Keratinocyte (primary cell): ENCODE measurements at regions not wholly inside any gene's neighbourhood (a gene's known extent, or its start where the extent isn't known, plus 50 kb on each side); places are given as distances from the start of the nearest gene placed in this dataset.

ENCODE experiments used
- DNase-seq: peaks from one replicate; pipeline ENCODE4 v3.0.0-alpha.2; 2011; ENCODE audit warnings: low read depth, missing footprints, low spot score
- FAIRE-seq: peaks from 2 replicates; lab custom pipeline; 2011; peaks lifted over from hg19 to GRCh38; lab: Jason Lieb, UNC
- H2AFZ ChIP-seq: 2 replicates; pipeline ENCODE4 v1.6.0; 2012; ENCODE audit warnings: low read length, control low read depth, inconsistent platforms; ENCODE audit not compliant: control insufficient read depth
- H3K27ac ChIP-seq: 2 replicates; pipeline ENCODE4 v1.5.1; 2011; ENCODE audit warnings: low read length; ENCODE audit not compliant: control insufficient read depth, insufficient read depth
- H3K27me3 ChIP-seq: 3 replicates; pipeline ENCODE4 v1.6.0; 2011; ENCODE audit warnings: low read length; ENCODE audit not compliant: control insufficient read depth, insufficient read depth; ENCODE audit errors: extremely low read depth
- H3K36me3 ChIP-seq, 2 experiments: 2 replicates in 1 of 2; 3 replicates in 1 of 2; pipeline ENCODE4 v1.5.1; 2011; ENCODE audit warnings: low read length in 2 of 2, mild to moderate bottlenecking in 1 of 2; ENCODE audit not compliant: control insufficient read depth in 2 of 2, insufficient read depth in 2 of 2; ENCODE audit errors: extremely low read depth in 1 of 2
- H3K4me1 ChIP-seq: 3 replicates; pipeline ENCODE4 v1.5.1; 2011; ENCODE audit warnings: low read length; ENCODE audit not compliant: control insufficient read depth, insufficient read depth; ENCODE audit errors: extremely low read depth
- H3K4me2 ChIP-seq: 3 replicates; pipeline ENCODE4 v1.6.0; 2011; ENCODE audit warnings: low read depth, low read length; ENCODE audit not compliant: control insufficient read depth, insufficient read depth; ENCODE audit errors: extremely low read depth
- H3K4me3 ChIP-seq, 3 experiments: fragments of 200-600 bp in 1 of 3; sonication (generic) in 1 of 3; 2 replicates in 2 of 3; 3 replicates in 1 of 3; pipeline ENCODE4 v1.5.1; 2011 to 2016; ENCODE audit warnings: low read length in 3 of 3, mild to moderate bottlenecking in 3 of 3, control low read depth in 2 of 3, inconsistent platforms in 1 of 3, low read depth in 1 of 3, mixed read lengths in 1 of 3, mixed run types in 1 of 3, moderate library complexity in 1 of 3; ENCODE audit not compliant: control insufficient read depth in 2 of 3, insufficient read depth in 2 of 3; ENCODE audit errors: extremely low read depth in 1 of 3
- H3K79me2 ChIP-seq: 2 replicates; pipeline ENCODE4 v1.6.0; 2012; ENCODE audit warnings: low read length; ENCODE audit not compliant: control insufficient read depth, insufficient read depth
- H3K9ac ChIP-seq: 3 replicates; pipeline ENCODE4 v1.6.0; 2011; ENCODE audit warnings: low read length; ENCODE audit not compliant: control insufficient read depth, insufficient read depth; ENCODE audit errors: extremely low read depth
- H3K9me1 ChIP-seq: 3 replicates; pipeline ENCODE4 v1.6.0; 2011; ENCODE audit warnings: low read length; ENCODE audit not compliant: control insufficient read depth, insufficient read depth; ENCODE audit errors: extremely low read depth
- H3K9me3 ChIP-seq: 2 replicates; pipeline ENCODE4 v1.5.1; 2012; ENCODE audit warnings: low read depth, low read length; ENCODE audit not compliant: control insufficient read depth
- H4K20me1 ChIP-seq: 3 replicates; pipeline ENCODE4 v1.6.0; 2011; ENCODE audit warnings: low read length; ENCODE audit not compliant: control insufficient read depth, insufficient read depth; ENCODE audit errors: extremely low read depth
- CTCF ChIP-seq, 3 experiments: IDR thresholded peaks in 1 of 3; conservative IDR thresholded peaks in 1 of 3; optimal IDR thresholded peaks in 1 of 3; 2 replicates in 2 of 3; 3 replicates in 1 of 3; pipeline versions ENCODE3 to v1.5.1; 2011; ENCODE audit warnings: low read length in 3 of 3, mild to moderate bottlenecking in 3 of 3, moderate library complexity in 2 of 3, control low read depth in 1 of 3, inconsistent platforms in 1 of 3; ENCODE audit not compliant: insufficient read depth in 2 of 3; ENCODE audit errors: extremely low read depth in 1 of 3
- EZH2 ChIP-seq: IDR thresholded peaks from one replicate; pipeline ENCODE4 v1.6.1; 2012; ENCODE audit warnings: inconsistent platforms, mild to moderate bottlenecking, low read length, moderate library complexity
- dilution Hi-C: fragments of 300-500 bp; cut with MboI; formaldehyde crosslinking; loops from one replicate; pipeline ENCODE4 v1.7.0; 2020; ENCODE audit warnings: low sequenced_read_pairs; ENCODE audit not compliant: extremely low pct_ligation_motif_present

GRCh38 chr1:105533996-105534395 lies 1522.5 kb upstream of the PRMT6 start:
- FAIRE-seq (no peak), DNase-seq (no peak)
- Histone ChIP-seq H3K79me2 (no peaks in the 10 kb centered on the region), H3K27ac (no peak overlapping the region), H3K9me3 (no peaks in the 10 kb centered on the region), H3K36me3 (no peaks in the 10 kb centered on the region), H3K9me1 (no peaks in the 10 kb centered on the region), H3K4me2 (no peak overlapping the region), H2AFZ (no peak overlapping the region), H3K27me3 (no peaks in the 10 kb centered on the region), H3K4me3 (no peak overlapping the region), H4K20me1 (no peaks in the 10 kb centered on the region), H3K9ac (no peak overlapping the region), H3K4me1 (no peaks in the 10 kb centered on the region)
- TF ChIP-seq CTCF (optimal IDR thresholded peaks at IDR 0.05 in 1 of 3, IDR thresholded peaks at IDR 0.05 in 1 of 3, conservative IDR thresholded peaks at IDR 0.05 in 1 of 3; ENCODE audit: extremely low read depth in 1 of 3, insufficient read depth in 2 of 3, low read length in 3 of 3) (no peak), EZH2 (no peak)
- dilution Hi-C loops = no loop called here

GRCh38 chr1:105544475-105544874 lies 1512.0 kb upstream of the PRMT6 start:
- dilution Hi-C loops = no loop called here
- TF ChIP-seq EZH2 (no peak), CTCF (optimal IDR thresholded peaks at IDR 0.05 in 1 of 3, IDR thresholded peaks at IDR 0.05 in 1 of 3, conservative IDR thresholded peaks at IDR 0.05 in 1 of 3; ENCODE audit: extremely low read depth in 1 of 3, insufficient read depth in 2 of 3, low read length in 3 of 3) (no peak)
- FAIRE-seq (no peak), DNase-seq (no peak)
- Histone ChIP-seq H3K4me2 (no peak overlapping the region), H3K36me3 (no peaks in the 10 kb centered on the region), H3K27me3 (no peaks in the 10 kb centered on the region), H3K27ac (no peak overlapping the region), H3K79me2 (no peaks in the 10 kb centered on the region), H3K4me1 (no peaks in the 10 kb centered on the region), H3K9me3 (no peaks in the 10 kb centered on the region), H2AFZ (no peak overlapping the region), H3K9ac (no peak overlapping the region), H3K9me1 (no peaks in the 10 kb centered on the region), H3K4me3 (no peak overlapping the region), H4K20me1 (no peaks in the 10 kb centered on the region)
